K562 (cell line): ENCODE measurements at regions not wholly inside any gene's neighbourhood (a gene's known extent, or its start where the extent isn't known, plus 50 kb on each side); places are given as distances from the start of the nearest gene placed in this dataset.

Experiments
- ATAC-seq: fragments of 200-7000 bp; cut with Tn5 transposase; 3 replicates; pipeline ENCODE4 v1.9.1; 2020; ENCODE audit warnings: moderate library complexity
- BruUV-seq: library from RNA; stranded (reverse); fragments of 400-500 nt; replicated peaks from 2 replicates; lab custom pipeline; 2021; lab: Mats Ljungman, UMichigan
- CTCF ChIA-PET: fragments of 300-600 bp; formaldehyde crosslinking; extraction: SDS; loops from one replicate; lab custom pipeline; 2021; ENCODE audit warnings: low intra/inter-chr PET ratio; lab: Yijun Ruan, JAX
- POLR2A ChIA-PET: fragments of 300-600, 350-650 bp; sonication (Branson Sonifier 250); formaldehyde crosslinking; extraction: SDS; loops from one replicate; lab custom pipeline; 2021; ENCODE audit warnings: antibody characterized with exemption, inconsistent platforms; lab: Yijun Ruan, JAX
- DNase-seq, 4 experiments: peaks; one replicate each; pipeline versions ENCODE4 v3.0.0 to v3.0.0-alpha.2; 2011 to 2018; ENCODE audit warnings: low spot score in 3 of 4, mixed read lengths in 3 of 4; ENCODE audit errors: extremely low read depth in 1 of 4
- FAIRE-seq: peaks from 2 replicates; lab custom pipeline; 2011; peaks lifted over from hg19 to GRCh38; lab: Jason Lieb, UNC
- H2AFZ ChIP-seq: 2 replicates; pipeline ENCODE4 v1.6.0; 2011; ENCODE audit warnings: low read depth, low read length, control low read depth, inconsistent platforms
- H3K27ac ChIP-seq: fragments of 200-600 bp; 3 replicates; pipeline ENCODE4 v1.8.0; 2011; ENCODE audit warnings: low read depth, mild to moderate bottlenecking, control low read depth, inconsistent platforms, low read length, moderate library complexity, mixed read lengths; ENCODE audit errors: extremely low read depth
- H3K27me3 ChIP-seq, 2 experiments: fragments of 300-600 bp in 1 of 2; 2 replicates in 1 of 2; 3 replicates in 1 of 2; pipeline versions ENCODE4 v1.6.0 to v1.8.0; 2011; ENCODE audit warnings: inconsistent platforms in 2 of 2, low read length in 2 of 2, mild to moderate bottlenecking in 1 of 2, mixed read lengths in 1 of 2, moderate library complexity in 1 of 2; ENCODE audit not compliant: control insufficient read depth in 2 of 2, insufficient read depth in 2 of 2
- H3K36me3 ChIP-seq: fragments of 300-600 bp; 3 replicates; pipeline ENCODE4 v1.8.0; 2011; ENCODE audit warnings: mild to moderate bottlenecking, low read length, inconsistent platforms; ENCODE audit not compliant: control insufficient read depth, insufficient read depth
- H3K4me1 ChIP-seq, 2 experiments: fragments of 200-600 bp in 1 of 2; replicated peaks in 1 of 2; 2 replicates in 1 of 2; 3 replicates in 1 of 2; pipeline versions ENCODE4 v1.5.1 to v1.8.0; 2011; ENCODE audit warnings: inconsistent platforms in 2 of 2, low read length in 2 of 2, mild to moderate bottlenecking in 1 of 2, mixed read lengths in 1 of 2, moderate library complexity in 1 of 2; ENCODE audit not compliant: control insufficient read depth in 2 of 2, insufficient read depth in 2 of 2
- H3K4me2 ChIP-seq: 2 replicates; pipeline ENCODE4 v1.6.1; 2011; ENCODE audit warnings: low read length, control low read depth, inconsistent platforms, mixed read lengths; ENCODE audit not compliant: insufficient read depth
- H3K4me3 ChIP-seq: fragments of 200-600 bp; sonication (generic), shearing (Covaris generic); 2 replicates; pipeline ENCODE4 v1.5.1; 2016; ENCODE audit warnings: control low read depth, inconsistent platforms
- H3K79me2 ChIP-seq: fragments of 200-600 bp; 3 replicates; pipeline ENCODE4 v1.8.0; 2011; ENCODE audit warnings: low read length, inconsistent platforms; ENCODE audit not compliant: control insufficient read depth, insufficient read depth
- H3K9ac ChIP-seq, 2 experiments: 2 replicates each; pipeline versions ENCODE4 v1.6.0 to v1.6.1; 2011; ENCODE audit warnings: low read depth in 2 of 2, low read length in 2 of 2, control low read depth in 1 of 2, inconsistent platforms in 1 of 2, mild to moderate bottlenecking in 1 of 2, mixed read lengths in 1 of 2; ENCODE audit not compliant: insufficient read depth in 1 of 2
- H3K9me1 ChIP-seq: one replicate; pipeline ENCODE4 v1.6.0; 2011; ENCODE audit warnings: inconsistent platforms, mild to moderate bottlenecking, low read length, moderate library complexity; ENCODE audit not compliant: control insufficient read depth, insufficient read depth
- H3K9me3 ChIP-seq: replicated peaks from 2 replicates; pipeline ENCODE4 v1.5.1; 2011; ENCODE audit warnings: low read depth, low read length, inconsistent platforms; ENCODE audit not compliant: control insufficient read depth, insufficient read depth
- H4K20me1 ChIP-seq: replicated peaks from 2 replicates; pipeline ENCODE4 v1.6.1; 2011; ENCODE audit warnings: low read length, inconsistent platforms, mixed read lengths; ENCODE audit not compliant: control insufficient read depth, insufficient read depth
- CREBBP ChIP-seq: IDR thresholded peaks from one replicate; pipeline ENCODE4 v1.6.1; 2012; ENCODE audit warnings: low read depth, mild to moderate bottlenecking, control low read depth, inconsistent platforms, low read length
- FOXP4 ChIP-seq: sonication (generic); formaldehyde crosslinking; IDR thresholded peaks from 2 replicates; pipeline ENCODE4 v1.8.0; 2022; ENCODE audit warnings: mild to moderate bottlenecking, missing genetic modification reagents, borderline replicate concordance
- MEF2A ChIP-seq: IDR thresholded peaks from 2 replicates; pipeline ENCODE4 v1.6.1; 2011; ENCODE audit warnings: low read depth, mild to moderate bottlenecking, low read length, moderate library complexity; ENCODE audit not compliant: control insufficient read depth
- NCOA4 ChIP-seq: fragments of 450-650 bp; IDR thresholded peaks from 2 replicates; pipeline ENCODE4 v1.6.1; 2018; ENCODE audit warnings: mild to moderate bottlenecking; ENCODE audit not compliant: partially characterized antibody
- RAD51 ChIP-seq: fragments of 450-650 bp; IDR thresholded peaks from 2 replicates; pipeline ENCODE4 v1.7.1; 2016; ENCODE audit warnings: low read depth, mild to moderate bottlenecking, borderline replicate concordance
- SIRT6 ChIP-seq: IDR thresholded peaks from one replicate; pipeline ENCODE4 v1.6.1; 2012; ENCODE audit warnings: low read depth, mild to moderate bottlenecking, control low read depth, inconsistent platforms, low read length, moderate library complexity
- SOX6 ChIP-seq: fragments of 450-650 bp; IDR thresholded peaks from 2 replicates; pipeline ENCODE4 v1.6.1; 2014; ENCODE audit warnings: mild to moderate bottlenecking
- STAT6 ChIP-seq: sonication (generic); formaldehyde crosslinking; IDR thresholded peaks from 2 replicates; pipeline ENCODE4 v1.8.1; 2023; ENCODE audit warnings: mild to moderate bottlenecking, missing genetic modification reagents
- U2AF2 ChIP-seq: fragments of 200-400 bp; formaldehyde crosslinking; optimal IDR thresholded peaks from 2 replicates; pipeline ENCODE3; 2017; ENCODE audit warnings: low read depth, mild to moderate bottlenecking, low read length
- ZBTB1 ChIP-seq: sonication (generic); formaldehyde crosslinking; IDR thresholded peaks from 2 replicates; pipeline ENCODE4 v1.8.1; 2023; ENCODE audit warnings: missing genetic modification reagents, low read depth, mild to moderate bottlenecking, borderline replicate concordance
- ZNF551 ChIP-seq: fragments of 250-450 bp; sonication (Bioruptor Pico); IDR thresholded peaks from 2 replicates; pipeline ENCODE4 v1.5.0; 2021; ENCODE audit warnings: mild to moderate bottlenecking, moderate library complexity
- WGBS: fragments of 100-300 bp; shearing (Covaris generic); methylation state at CpG from one replicate; pipeline ENCODE4 v1.1.6; 2016; ENCODE audit warnings: low coverage, mixed read lengths; ENCODE audit not compliant: insufficient coverage; ENCODE audit errors: missing lambda C conversion rate; 5-methylcytosine and 5-hydroxymethylcytosine counted together
- in situ Hi-C: fragments of 300-500 bp; cut with MboI; formaldehyde crosslinking; loops from 4 replicates; pipeline ENCODE4 v1.15.0; 2018; ENCODE audit warnings: inconsistent platforms, mixed read lengths
- intact Hi-C: fragments of 100-400 bp; cut with micrococcal nuclease; formaldehyde crosslinking; loops from 2 replicates; pipeline ENCODE4 v1.14.2; 2022
- TF ChIP-seq, protein P1 (sequence below): sonication (generic); formaldehyde crosslinking; IDR thresholded peaks from 2 replicates; pipeline ENCODE4 v1.8.1; 2023; ENCODE audit warnings: mild to moderate bottlenecking, missing genetic modification reagents
- TF ChIP-seq, protein P2 (sequence below), 2 experiments: IDR thresholded peaks in 1 of 2; conservative IDR thresholded peaks in 1 of 2; 2 replicates each; pipeline ENCODE4 v1.6.1; 2016; ENCODE audit warnings: low read depth in 2 of 2, mild to moderate bottlenecking in 1 of 2, missing compliant biosample characterization in 1 of 2, missing genetic modification characterization in 1 of 2, moderate library complexity in 1 of 2

DNA sequence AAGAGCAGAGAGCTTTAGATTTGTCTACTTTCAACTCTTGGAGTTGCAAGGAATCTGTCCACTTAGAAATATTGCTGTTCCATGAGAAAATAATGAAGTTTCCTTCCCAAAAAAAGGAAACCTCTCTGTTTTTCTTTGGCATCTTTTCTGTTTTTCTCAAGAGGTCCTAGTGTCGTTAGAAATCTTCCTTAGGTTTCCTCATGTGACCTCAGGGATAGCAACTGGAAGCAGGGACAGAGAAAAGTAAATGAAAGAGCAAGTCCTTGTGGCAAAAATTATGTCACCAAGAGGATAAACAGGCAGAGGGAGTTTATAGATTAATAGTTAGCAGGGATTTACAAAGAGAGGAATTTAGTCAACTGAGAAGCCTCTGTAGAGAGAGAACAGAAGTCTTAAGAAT lies 478.4 kb upstream of the ADGRL3 start:
- Histone ChIP-seq H3K4me2 (no peak overlapping the region), H3K9ac (no peak overlapping the region), H4K20me1 (no peaks in the 10 kb centered on the region), H3K9me1 (no peaks in the 10 kb centered on the region), H3K27ac (no peak overlapping the region), H3K4me3 (no peak overlapping the region), H3K79me2 (no peaks in the 10 kb centered on the region), H3K27me3 (no peaks in the 10 kb centered on the region), H3K4me1 (no peaks in the 10 kb centered on the region), H3K36me3 (no peaks in the 10 kb centered on the region), H3K9me3 (no peaks in the 10 kb centered on the region), H2AFZ (no peak overlapping the region)
- 0% methylated on average over 1 of the region's 1 CpG for WGBS
- ChIA-PET CTCF (no interaction called here), POLR2A (no interaction called here)
- no TSS peak for BruUV-seq
- in situ Hi-C loops, result no loop called here
- DNase-seq (no peak), ATAC-seq (no peak), FAIRE-seq (no peak)
- intact Hi-C loops, result no loop called here
- no peak for TF ChIP-seq SOX6
- TF ChIP-seq SIRT6, result no peak
- no peak for TF ChIP-seq FOXP4
- TF ChIP-seq CREBBP, result no peak
- TF ChIP-seq ZNF551, result no peak
- TF ChIP-seq, protein P1, sequence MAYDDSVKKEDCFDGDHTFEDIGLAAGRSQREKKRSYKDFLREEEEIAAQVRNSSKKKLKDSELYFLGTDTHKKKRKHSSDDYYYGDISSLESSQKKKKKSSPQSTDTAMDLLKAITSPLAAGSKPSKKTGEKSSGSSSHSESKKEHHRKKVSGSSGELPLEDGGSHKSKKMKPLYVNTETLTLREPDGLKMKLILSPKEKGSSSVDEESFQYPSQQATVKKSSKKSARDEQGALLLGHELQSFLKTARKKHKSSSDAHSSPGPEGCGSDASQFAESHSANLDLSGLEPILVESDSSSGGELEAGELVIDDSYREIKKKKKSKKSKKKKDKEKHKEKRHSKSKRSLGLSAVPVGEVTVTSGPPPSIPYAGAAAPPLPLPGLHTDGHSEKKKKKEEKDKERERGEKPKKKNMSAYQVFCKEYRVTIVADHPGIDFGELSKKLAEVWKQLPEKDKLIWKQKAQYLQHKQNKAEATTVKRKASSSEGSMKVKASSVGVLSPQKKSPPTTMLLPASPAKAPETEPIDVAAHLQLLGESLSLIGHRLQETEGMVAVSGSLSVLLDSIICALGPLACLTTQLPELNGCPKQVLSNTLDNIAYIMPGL (CRISPR knock-in tag), result no peak
- TF ChIP-seq ZBTB1 (CRISPR knock-in tag), result no peak
- no peak for TF ChIP-seq MEF2A
- no peak for TF ChIP-seq RAD51
- no peak for TF ChIP-seq NCOA4
- no peak for TF ChIP-seq U2AF2
- TF ChIP-seq, protein P2, sequence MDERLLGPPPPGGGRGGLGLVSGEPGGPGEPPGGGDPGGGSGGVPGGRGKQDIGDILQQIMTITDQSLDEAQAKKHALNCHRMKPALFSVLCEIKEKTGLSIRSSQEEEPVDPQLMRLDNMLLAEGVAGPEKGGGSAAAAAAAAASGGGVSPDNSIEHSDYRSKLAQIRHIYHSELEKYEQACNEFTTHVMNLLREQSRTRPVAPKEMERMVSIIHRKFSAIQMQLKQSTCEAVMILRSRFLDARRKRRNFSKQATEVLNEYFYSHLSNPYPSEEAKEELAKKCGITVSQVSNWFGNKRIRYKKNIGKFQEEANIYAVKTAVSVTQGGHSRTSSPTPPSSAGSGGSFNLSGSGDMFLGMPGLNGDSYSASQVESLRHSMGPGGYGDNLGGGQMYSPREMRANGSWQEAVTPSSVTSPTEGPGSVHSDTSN (CRISPR knock-in tag; IDR thresholded peaks at IDR 0.05; ENCODE audit: low read depth), result no peak
- TF ChIP-seq, protein P2 (tag; conservative IDR thresholded peaks at IDR 0.05; ENCODE audit: low read depth), result no peak
- no peak for TF ChIP-seq STAT6 (CRISPR knock-in tag)
